Liver (tissue), 8 donors: ENCODE measurements at regions not wholly inside any gene's neighbourhood (a gene's known extent, or its start where the extent isn't known, plus 50 kb on each side); places are given as distances from the start of the nearest gene placed in this dataset.

Experiments used
- DNase-seq: peaks from one replicate; pipeline ENCODE4 v3.0.0-alpha.2; 2017; ENCODE audit warnings: low spot score
- H3K27ac ChIP-seq, 2 donors: one replicate each; pipeline ENCODE4 v1.7.0; 2013; ENCODE audit warnings: inconsistent platforms in 2 of 2, low read length in 2 of 2, control low read depth in 1 of 2, low read depth in 1 of 2, mild to moderate bottlenecking in 1 of 2
- H3K27me3 ChIP-seq, 4 donors: one replicate each; pipeline versions ENCODE4 v1.6.1 to v1.7.0; 2013; ENCODE audit warnings: low read length in 3 of 4, inconsistent platforms in 1 of 4, mild to moderate bottlenecking in 1 of 4, moderate library complexity in 1 of 4; ENCODE audit not compliant: control insufficient read depth in 4 of 4, insufficient read depth in 4 of 4
- H3K36me3 ChIP-seq, 4 donors: one replicate each; pipeline versions ENCODE4 v1.6.1 to v1.7.0; 2013; ENCODE audit warnings: low read length in 3 of 4, mild to moderate bottlenecking in 3 of 4, low read depth in 1 of 4, moderate library complexity in 1 of 4; ENCODE audit not compliant: control insufficient read depth in 4 of 4, insufficient read depth in 3 of 4
- H3K4me1 ChIP-seq, 4 donors: one replicate each; pipeline versions ENCODE4 v1.6.1 to v1.7.0; 2013; ENCODE audit warnings: low read length in 3 of 4, mild to moderate bottlenecking in 3 of 4, moderate library complexity in 1 of 4; ENCODE audit not compliant: control insufficient read depth in 4 of 4, insufficient read depth in 4 of 4
- H3K4me3 ChIP-seq, 3 donors: one replicate each; pipeline versions ENCODE4 v1.6.1 to v1.7.0; 2013; ENCODE audit warnings: low read length in 3 of 3, control low read depth in 1 of 3, low read depth in 1 of 3, mild to moderate bottlenecking in 1 of 3
- H3K9ac ChIP-seq, 2 donors: one replicate each; pipeline ENCODE4 v1.7.0; 2013; ENCODE audit warnings: low read length in 2 of 2, mild to moderate bottlenecking in 2 of 2, moderate library complexity in 2 of 2, control low read depth in 1 of 2, low read depth in 1 of 2
- H3K9me3 ChIP-seq, 4 donors: one replicate each; pipeline versions ENCODE4 v1.6.1 to v1.7.0; 2013; ENCODE audit warnings: low read length in 3 of 4; ENCODE audit not compliant: control insufficient read depth in 4 of 4
- EGR1 ChIP-seq, 2 donors: IDR thresholded peaks; 2 replicates each; pipeline ENCODE4 v1.6.1; 2016 to 2018; ENCODE audit warnings: antibody characterized with exemption in 2 of 2, low read depth in 2 of 2
- FOXA1 ChIP-seq: IDR thresholded peaks from 2 replicates; pipeline ENCODE4 v1.6.1; 2016; ENCODE audit warnings: antibody characterized with exemption
- FOXA2 ChIP-seq: IDR thresholded peaks from 2 replicates; pipeline ENCODE4 v1.6.1; 2016; ENCODE audit warnings: antibody characterized with exemption
- GABPA ChIP-seq, 2 donors: IDR thresholded peaks in 1 of 2; conservative IDR thresholded peaks in 1 of 2; 2 replicates each; pipeline ENCODE4 v1.6.1; 2016; ENCODE audit warnings: antibody characterized with exemption in 2 of 2, mild to moderate bottlenecking in 1 of 2, moderate library complexity in 1 of 2
- HNF4A ChIP-seq, 2 donors: conservative IDR thresholded peaks; 2 replicates each; pipeline ENCODE4 v1.6.1; 2016; ENCODE audit warnings: antibody characterized with exemption in 2 of 2, mild to moderate bottlenecking in 2 of 2
- HNF4G ChIP-seq: IDR thresholded peaks from 2 replicates; pipeline ENCODE4 v1.6.1; 2016; ENCODE audit warnings: antibody characterized with exemption
- JUND ChIP-seq, 2 donors: IDR thresholded peaks; 2 replicates each; pipeline ENCODE4 v1.6.1; 2016; ENCODE audit warnings: antibody characterized with exemption in 2 of 2
- NR2F2 ChIP-seq: IDR thresholded peaks from 2 replicates; pipeline ENCODE4 v1.6.1; 2016; ENCODE audit warnings: antibody characterized with exemption
- RAD21 ChIP-seq, 2 donors: IDR thresholded peaks; 2 replicates each; pipeline ENCODE4 v1.6.1; 2016; ENCODE audit warnings: antibody characterized with exemption in 2 of 2, mild to moderate bottlenecking in 2 of 2
- RXRA ChIP-seq, 2 donors: IDR thresholded peaks; 2 replicates each; pipeline ENCODE4 v1.6.1; 2017 to 2018; ENCODE audit warnings: antibody characterized with exemption in 2 of 2, mild to moderate bottlenecking in 1 of 2
- SP1 ChIP-seq: IDR thresholded peaks from 2 replicates; pipeline ENCODE4 v1.6.1; 2018; ENCODE audit warnings: antibody characterized with exemption, mild to moderate bottlenecking
- TAF1 ChIP-seq: conservative IDR thresholded peaks from 2 replicates; pipeline ENCODE4 v1.6.1; 2016; ENCODE audit warnings: antibody characterized with exemption, mild to moderate bottlenecking
- YY1 ChIP-seq: IDR thresholded peaks from 2 replicates; pipeline ENCODE4 v1.6.1; 2016; ENCODE audit warnings: antibody characterized with exemption, mild to moderate bottlenecking
- ZBTB33 ChIP-seq: IDR thresholded peaks from 2 replicates; pipeline ENCODE4 v1.6.1; 2016; ENCODE audit warnings: antibody characterized with exemption
- WGBS: extraction: QIAGEN DNeasy Blood & Tissue Kit; methylation state at CpG from one replicate; pipeline ENCODE4 v1.1.7; 2013; 5-methylcytosine and 5-hydroxymethylcytosine counted together
- TF ChIP-seq, protein P1 (sequence below): fragments of 150-350 bp; IDR thresholded peaks from 2 replicates; pipeline ENCODE4 v1.5.1; 2017; ENCODE audit warnings: improper control_type of control experiment, low read depth, low read length; ENCODE audit not compliant: missing input control
- TF ChIP-seq, protein P2 (sequence below): IDR thresholded peaks from 2 replicates; pipeline ENCODE4 v1.6.1; 2016; ENCODE audit warnings: antibody characterized with exemption
- TF ChIP-seq, protein P3 (sequence below): IDR thresholded peaks from 2 replicates; pipeline ENCODE4 v1.6.1; 2016; ENCODE audit warnings: antibody characterized with exemption
- TF ChIP-seq, protein P4 (sequence below): IDR thresholded peaks from 2 replicates; pipeline ENCODE4 v1.6.1; 2016; ENCODE audit warnings: antibody characterized with exemption, mild to moderate bottlenecking
- donor health status: healthy.
- donor health status: healthy.
- donor health status: healthy.
- donor health status: healthy.
- donor health status: healthy.

DNA sequence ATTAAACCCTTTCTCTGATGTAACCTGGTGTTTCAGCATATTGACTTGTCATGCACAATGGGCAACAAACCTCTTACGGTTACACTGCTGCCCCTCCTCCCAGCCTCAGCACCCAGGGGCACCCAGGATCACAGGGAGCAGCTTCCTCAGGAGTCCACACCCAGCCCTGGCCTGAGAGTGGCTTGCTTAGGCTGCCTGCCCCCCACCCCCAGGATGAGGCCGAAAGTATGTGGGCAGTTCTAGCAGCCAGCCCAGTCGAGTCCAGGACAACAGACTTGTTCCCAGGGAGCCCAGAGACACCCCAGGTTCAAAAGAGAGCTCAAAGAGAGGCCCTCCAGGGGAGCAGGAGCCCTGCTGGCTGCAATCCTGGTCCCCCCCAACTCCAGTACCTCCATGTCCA lies 108.1 kb upstream of the THY1 start:
- H3K36me3 ChIP-seq = no peaks in the 10 kb centered on the region
- H3K9ac ChIP-seq = no peak overlapping the region
- H3K27me3 ChIP-seq = no peaks in the 10 kb centered on the region
- 82% methylated on average over 3 of the region's 3 CpGs for WGBS
- H3K9me3 ChIP-seq = no peaks in the 10 kb centered on the region
- no peak overlapping the region for H3K27ac ChIP-seq
- H3K4me1 ChIP-seq = no peaks in the 10 kb centered on the region
- TF ChIP-seq, protein P1, sequence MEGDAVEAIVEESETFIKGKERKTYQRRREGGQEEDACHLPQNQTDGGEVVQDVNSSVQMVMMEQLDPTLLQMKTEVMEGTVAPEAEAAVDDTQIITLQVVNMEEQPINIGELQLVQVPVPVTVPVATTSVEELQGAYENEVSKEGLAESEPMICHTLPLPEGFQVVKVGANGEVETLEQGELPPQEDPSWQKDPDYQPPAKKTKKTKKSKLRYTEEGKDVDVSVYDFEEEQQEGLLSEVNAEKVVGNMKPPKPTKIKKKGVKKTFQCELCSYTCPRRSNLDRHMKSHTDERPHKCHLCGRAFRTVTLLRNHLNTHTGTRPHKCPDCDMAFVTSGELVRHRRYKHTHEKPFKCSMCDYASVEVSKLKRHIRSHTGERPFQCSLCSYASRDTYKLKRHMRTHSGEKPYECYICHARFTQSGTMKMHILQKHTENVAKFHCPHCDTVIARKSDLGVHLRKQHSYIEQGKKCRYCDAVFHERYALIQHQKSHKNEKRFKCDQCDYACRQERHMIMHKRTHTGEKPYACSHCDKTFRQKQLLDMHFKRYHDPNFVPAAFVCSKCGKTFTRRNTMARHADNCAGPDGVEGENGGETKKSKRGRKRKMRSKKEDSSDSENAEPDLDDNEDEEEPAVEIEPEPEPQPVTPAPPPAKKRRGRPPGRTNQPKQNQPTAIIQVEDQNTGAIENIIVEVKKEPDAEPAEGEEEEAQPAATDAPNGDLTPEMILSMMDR = no peak
- no peak for TF ChIP-seq TAF1
- no peak for TF ChIP-seq EGR1 (IDR thresholded peaks at IDR 0.05; ENCODE audit: low read depth in 2 of 2)
- DNase-seq = no peak
- no peak overlapping the region for H3K4me3 ChIP-seq

GRCh38 chr11:119530509-119530908 lies 107.5 kb upstream of the THY1 start:
- no peak overlapping the region for H3K27ac ChIP-seq
- WGBS = 82% methylated on average over 6 of the region's 6 CpGs
- DNase-seq = no peak

More at GRCh38 chr11:119530509-119530908, 107.5 kb upstream of the THY1 start:
- Histone ChIP-seq H3K27me3 (no peaks in the 10 kb centered on the region), H3K4me3 (no peak overlapping the region), H3K36me3 (no peaks in the 10 kb centered on the region), H3K4me1 (no peaks in the 10 kb centered on the region), H3K9ac (no peak overlapping the region), H3K9me3 (no peaks in the 10 kb centered on the region)
- TF ChIP-seq RAD21 (IDR thresholded peaks at IDR 0.05) (no peak), FOXA1 (no peak), NR2F2 (no peak), TAF1 (no peak), EGR1 (IDR thresholded peaks at IDR 0.05; ENCODE audit: low read depth in 2 of 2) (no peak), YY1 (no peak), SP1 (no peak), JUND (IDR thresholded peaks at IDR 0.05) (no peak), HNF4G (no peak), HNF4A (conservative IDR thresholded peaks at IDR 0.05) (no peak), FOXA2 (no peak), GABPA (IDR thresholded peaks at IDR 0.05 in 1 of 2, conservative IDR thresholded peaks at IDR 0.05 in 1 of 2) (no peak), ZBTB33 (no peak), RXRA (IDR thresholded peaks at IDR 0.05) (no peak)
- TF ChIP-seq, protein P1 = no peak
- TF ChIP-seq, protein P2, sequence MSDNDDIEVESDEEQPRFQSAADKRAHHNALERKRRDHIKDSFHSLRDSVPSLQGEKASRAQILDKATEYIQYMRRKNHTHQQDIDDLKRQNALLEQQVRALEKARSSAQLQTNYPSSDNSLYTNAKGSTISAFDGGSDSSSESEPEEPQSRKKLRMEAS = no peak
- TF ChIP-seq, protein P3, sequence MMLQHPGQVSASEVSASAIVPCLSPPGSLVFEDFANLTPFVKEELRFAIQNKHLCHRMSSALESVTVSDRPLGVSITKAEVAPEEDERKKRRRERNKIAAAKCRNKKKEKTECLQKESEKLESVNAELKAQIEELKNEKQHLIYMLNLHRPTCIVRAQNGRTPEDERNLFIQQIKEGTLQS = no peak
- TF ChIP-seq, protein P4, sequence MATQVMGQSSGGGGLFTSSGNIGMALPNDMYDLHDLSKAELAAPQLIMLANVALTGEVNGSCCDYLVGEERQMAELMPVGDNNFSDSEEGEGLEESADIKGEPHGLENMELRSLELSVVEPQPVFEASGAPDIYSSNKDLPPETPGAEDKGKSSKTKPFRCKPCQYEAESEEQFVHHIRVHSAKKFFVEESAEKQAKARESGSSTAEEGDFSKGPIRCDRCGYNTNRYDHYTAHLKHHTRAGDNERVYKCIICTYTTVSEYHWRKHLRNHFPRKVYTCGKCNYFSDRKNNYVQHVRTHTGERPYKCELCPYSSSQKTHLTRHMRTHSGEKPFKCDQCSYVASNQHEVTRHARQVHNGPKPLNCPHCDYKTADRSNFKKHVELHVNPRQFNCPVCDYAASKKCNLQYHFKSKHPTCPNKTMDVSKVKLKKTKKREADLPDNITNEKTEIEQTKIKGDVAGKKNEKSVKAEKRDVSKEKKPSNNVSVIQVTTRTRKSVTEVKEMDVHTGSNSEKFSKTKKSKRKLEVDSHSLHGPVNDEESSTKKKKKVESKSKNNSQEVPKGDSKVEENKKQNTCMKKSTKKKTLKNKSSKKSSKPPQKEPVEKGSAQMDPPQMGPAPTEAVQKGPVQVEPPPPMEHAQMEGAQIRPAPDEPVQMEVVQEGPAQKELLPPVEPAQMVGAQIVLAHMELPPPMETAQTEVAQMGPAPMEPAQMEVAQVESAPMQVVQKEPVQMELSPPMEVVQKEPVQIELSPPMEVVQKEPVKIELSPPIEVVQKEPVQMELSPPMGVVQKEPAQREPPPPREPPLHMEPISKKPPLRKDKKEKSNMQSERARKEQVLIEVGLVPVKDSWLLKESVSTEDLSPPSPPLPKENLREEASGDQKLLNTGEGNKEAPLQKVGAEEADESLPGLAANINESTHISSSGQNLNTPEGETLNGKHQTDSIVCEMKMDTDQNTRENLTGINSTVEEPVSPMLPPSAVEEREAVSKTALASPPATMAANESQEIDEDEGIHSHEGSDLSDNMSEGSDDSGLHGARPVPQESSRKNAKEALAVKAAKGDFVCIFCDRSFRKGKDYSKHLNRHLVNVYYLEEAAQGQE = no peak
